GM19467 (cell line): ENCODE measurements at regions not wholly inside any gene's neighbourhood (a gene's known extent, or its start where the extent isn't known, plus 50 kb on each side); places are given as distances from the start of the nearest gene placed in this dataset.

Experiments
- ATAC-seq: cut with Tn5 transposase; IDR thresholded peaks from one replicate; pipeline ENCODE4 v1.9.1; 2021; ENCODE audit warnings: mild to moderate bottlenecking, moderate library complexity; ENCODE audit not compliant: unreplicated experiment

- peak; percentile 69 for ATAC-seq
These were observed 197.2 kb upstream of the ANO3 start for GRCh38 chr11:26134481-26135355.

- ATAC-seq, result no peak
These were observed 194.3 kb upstream of the ANO3 start for GRCh38 chr11:26137651-26138050.

- no peak for ATAC-seq
These were observed 189.0 kb upstream of the ANO3 start for GRCh38 chr11:26142891-26143290.

- no peak for ATAC-seq
These were observed 188.2 kb upstream of the ANO3 start for GRCh38 chr11:26143566-26144290.

- ATAC-seq, result no peak
These were observed 187.6 kb upstream of the ANO3 start for GRCh38 chr11:26144291-26144690.

DNA sequence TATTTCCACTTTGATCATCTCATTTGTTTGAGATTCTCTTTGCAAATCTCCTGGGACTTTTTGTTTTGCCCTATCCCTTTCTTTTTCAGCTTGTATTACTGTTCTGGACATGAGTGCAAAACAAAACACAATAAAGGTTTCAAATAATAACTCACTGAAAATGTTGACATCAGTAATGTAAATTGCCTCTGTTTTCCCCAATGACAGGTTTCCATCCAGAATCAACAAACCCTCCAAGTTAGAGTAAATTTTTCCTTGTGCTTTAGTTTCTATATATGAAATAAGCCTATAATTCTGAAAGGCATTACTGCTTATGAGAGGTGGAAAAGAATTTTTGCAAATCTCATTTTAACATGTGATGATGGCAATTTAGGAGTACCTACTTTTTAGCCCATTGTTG is 187.0 kb upstream of the ANO3 start:
- no peak for ATAC-seq

GRCh38 chr11:26149585-26149984 is 182.3 kb upstream of the ANO3 start:
- no peak for ATAC-seq

GRCh38 chr11:26150031-26150430 is 181.9 kb upstream of the ANO3 start:
- no peak for ATAC-seq

DNA sequence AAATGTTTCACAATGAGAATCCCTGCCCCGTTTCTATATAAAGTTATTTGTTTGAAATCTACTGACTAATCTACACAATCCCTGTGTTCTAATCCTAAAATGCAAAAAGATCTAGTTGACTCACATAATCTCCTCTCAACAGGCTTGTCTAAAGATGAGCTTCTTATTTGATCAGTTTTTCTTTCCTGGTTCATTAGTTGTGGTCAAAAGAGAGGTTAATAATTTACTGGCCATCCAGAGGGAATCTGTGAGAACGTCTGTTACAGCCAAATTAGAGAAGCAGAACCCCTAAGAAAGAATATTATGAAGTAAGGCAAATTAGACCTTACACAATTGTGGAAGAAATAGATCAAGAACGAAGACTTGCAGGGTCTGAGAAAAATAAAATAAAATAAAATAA is 173.7 kb upstream of the ANO3 start:
- ATAC-seq, result no peak

DNA sequence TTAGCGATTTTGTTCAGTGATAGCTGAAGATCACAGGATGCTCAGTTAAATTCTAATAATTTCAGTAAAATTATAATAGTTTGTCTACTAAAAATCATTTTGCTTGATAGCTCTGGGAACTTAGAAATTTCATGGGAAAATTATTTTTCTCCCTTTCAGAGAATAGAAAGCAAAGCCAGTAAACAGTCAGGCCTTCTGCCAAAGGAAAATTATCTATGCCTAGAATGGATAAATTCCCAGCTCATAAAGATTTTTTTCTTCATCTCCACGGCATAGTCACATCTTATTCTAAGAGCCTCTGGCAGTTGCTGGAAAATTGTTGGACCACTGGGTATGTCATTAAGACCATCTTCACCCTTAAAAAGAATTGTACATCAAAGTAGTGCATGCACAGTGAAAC is 169.6 kb upstream of the ANO3 start:
- ATAC-seq, result no peak

DNA sequence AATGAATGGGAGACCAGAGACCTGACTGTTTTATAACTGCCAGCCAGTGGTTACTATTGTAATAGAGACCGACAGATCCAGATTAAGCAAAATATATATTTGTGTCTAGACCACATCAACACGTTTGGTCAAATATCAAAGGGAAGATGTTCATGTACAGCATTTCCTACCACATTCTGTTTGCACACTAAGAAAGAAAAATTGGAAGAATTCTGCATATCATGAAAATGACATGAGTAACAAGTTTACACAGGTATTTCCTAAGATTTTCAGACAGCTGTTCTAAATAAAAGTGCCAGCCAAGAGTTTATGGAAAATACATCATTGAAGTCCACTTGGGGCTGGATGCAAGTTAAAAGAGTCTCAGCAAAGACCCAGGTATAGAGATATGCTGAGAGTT is 145.5 kb upstream of the ANO3 start:
- ATAC-seq, result no peak

DNA sequence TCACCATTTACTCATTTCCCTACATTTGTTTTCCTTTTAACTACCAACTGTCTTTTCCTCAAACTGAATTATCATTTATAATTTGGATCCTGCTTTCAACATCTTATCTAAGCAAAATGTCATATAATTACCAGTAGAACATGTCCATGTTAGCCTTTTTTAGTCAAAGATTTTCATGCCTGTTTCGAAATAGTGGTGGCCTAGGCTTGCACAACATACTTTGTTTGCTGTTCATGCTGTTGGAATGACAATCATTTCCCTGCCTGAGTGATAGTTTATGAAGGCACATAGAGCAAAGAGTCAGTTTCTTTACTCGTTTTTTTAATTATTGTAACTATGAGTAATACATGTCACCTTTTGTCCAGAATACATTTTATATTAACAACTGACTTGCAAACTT is 144.3 kb upstream of the ANO3 start:
- ATAC-seq, result no peak

GRCh38 chr11:26188554-26188953 is 143.4 kb upstream of the ANO3 start:
- no peak for ATAC-seq

DNA sequence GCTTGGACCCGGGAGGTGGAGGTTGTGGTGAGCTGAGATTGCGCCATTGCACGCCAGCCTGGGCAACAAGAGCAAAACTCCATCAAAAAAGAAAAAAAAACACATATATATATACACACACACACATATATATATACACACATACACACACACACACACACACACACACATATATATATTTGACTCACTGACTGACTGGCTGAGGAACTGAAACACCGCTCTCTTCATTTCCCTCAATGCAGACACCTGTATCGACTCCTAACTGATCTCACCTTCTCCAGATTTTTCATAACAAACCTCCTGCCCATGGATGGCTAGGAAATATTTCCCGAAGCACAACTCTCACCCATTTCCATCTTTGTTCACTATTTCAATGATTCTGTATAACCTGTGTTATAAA is 140.7 kb upstream of the ANO3 start:
- ATAC-seq, result no peak

DNA sequence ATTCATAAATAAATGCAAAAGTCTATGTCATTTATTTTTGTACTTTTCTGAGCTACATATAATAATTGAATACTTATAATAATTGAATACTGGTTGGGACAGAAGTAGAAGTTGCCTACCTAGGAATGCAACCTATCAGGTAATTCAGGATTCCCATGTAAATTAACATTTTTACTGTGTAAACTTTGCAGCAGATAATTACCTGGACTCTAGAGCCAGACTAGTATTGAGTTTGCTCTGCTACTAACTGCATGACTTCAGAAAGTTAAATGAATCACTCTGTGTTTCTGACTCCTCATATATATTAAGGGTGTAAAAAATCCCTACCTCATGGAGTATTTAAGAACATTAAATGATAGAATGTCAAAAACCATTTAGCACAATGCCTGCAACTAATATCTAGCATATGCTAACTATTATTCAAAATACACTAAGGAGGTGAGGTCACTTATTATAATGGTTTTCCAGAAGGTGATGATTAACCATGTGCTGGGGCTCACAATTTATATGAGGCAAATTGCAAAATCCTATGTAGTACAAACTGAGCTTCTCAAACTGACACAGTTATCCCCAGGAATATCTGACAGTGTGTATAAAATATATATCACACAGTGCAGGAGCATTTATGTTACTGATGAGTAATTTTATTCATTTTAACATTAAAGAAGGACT is 138.1 kb upstream of the ANO3 start:
- ATAC-seq, result no peak

GRCh38 chr11:26194881-26195280 is 137.0 kb upstream of the ANO3 start:
- no peak for ATAC-seq

GRCh38 chr11:26198532-26199096 is 133.3 kb upstream of the ANO3 start:
- ATAC-seq, result no peak

DNA sequence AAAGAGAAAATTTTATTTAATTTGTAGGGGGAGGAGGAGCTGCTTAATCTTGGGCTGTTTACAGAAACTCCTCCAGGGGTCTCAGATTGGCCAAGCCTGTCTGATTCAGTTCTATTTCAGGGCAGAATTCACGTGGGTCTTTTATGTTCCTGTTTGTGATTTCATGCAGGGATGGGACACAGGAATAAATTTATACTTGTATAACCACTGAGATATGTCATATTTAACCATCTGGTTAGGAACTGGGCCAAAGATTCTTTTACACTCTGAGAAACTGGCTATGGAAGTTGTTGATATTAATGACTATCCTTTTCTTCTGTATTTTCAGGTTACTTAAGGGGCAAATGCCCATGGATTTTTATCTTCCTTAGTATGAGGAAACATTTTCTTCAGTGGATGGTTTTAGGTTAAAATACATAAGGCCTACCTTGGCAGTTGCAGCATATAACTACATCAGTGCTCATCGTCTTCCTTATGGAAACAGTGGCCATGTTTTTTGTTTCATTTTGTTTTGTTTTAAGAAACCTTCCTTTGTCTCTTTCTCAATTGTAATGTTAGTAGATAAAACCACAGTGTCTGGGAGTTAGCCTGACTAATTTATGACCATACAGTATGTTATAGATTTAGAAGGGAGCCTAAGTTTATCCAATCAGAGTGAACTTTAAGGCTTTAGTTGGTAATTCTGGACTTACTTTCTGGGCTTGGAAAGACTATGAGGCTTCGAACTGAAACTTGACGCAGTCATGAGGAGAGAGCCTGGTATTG is 132.4 kb upstream of the ANO3 start:
- ATAC-seq, result no peak

GRCh38 chr11:26201411-26201810 is 130.5 kb upstream of the ANO3 start:
- ATAC-seq, result no peak

- ATAC-seq, result no peak
These were observed 129.2 kb upstream of the ANO3 start for GRCh38 chr11:26202754-26203153.

GRCh38 chr11:26204101-26204500 is 127.8 kb upstream of the ANO3 start:
- ATAC-seq, result no peak
